ENCODE measurements at regions not wholly inside any gene's neighbourhood (a gene's known extent, or its start where the extent isn't known, plus 50 kb on each side); places are given as distances from the start of the nearest gene placed in this dataset.

DNA sequence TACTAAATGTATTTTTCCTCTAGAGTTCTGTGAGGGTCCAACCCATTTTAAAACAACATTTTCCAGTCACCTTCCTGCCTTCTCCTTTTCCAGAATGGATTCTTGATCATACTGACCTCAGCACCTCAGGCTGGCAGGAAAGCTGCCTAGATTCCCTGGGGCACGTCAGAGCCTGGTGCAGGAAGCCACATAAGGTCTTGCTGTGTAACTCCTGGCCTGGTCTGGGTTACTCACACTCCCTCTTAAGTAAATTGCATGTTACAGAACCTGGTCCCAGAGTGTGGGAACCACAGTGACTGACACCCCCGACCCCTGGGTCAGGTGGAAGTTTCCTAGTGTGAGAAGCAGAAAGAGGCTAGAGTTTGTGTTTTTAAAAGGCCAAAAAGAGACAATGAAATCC lies 209.8 kb downstream of the SPTSSA start:
- H3K9me3 Mint-ChIP-seq: peaks cover 10% of the 10 kb centered on the region; the same call in 1 of the 2 replicates
- no peaks in the 10 kb centered on the region for H3K4me1 Mint-ChIP-seq (ENCODE audit: low read depth)
- no peak for DNase-seq
- no peaks in the 10 kb centered on the region for H3K36me3 Mint-ChIP-seq (ENCODE audit: low read depth)
- no peak overlapping the region for H3K4me3 Mint-ChIP-seq
- no peak overlapping the region for H3K27ac Mint-ChIP-seq
- TF ChIP-seq, protein P1, sequence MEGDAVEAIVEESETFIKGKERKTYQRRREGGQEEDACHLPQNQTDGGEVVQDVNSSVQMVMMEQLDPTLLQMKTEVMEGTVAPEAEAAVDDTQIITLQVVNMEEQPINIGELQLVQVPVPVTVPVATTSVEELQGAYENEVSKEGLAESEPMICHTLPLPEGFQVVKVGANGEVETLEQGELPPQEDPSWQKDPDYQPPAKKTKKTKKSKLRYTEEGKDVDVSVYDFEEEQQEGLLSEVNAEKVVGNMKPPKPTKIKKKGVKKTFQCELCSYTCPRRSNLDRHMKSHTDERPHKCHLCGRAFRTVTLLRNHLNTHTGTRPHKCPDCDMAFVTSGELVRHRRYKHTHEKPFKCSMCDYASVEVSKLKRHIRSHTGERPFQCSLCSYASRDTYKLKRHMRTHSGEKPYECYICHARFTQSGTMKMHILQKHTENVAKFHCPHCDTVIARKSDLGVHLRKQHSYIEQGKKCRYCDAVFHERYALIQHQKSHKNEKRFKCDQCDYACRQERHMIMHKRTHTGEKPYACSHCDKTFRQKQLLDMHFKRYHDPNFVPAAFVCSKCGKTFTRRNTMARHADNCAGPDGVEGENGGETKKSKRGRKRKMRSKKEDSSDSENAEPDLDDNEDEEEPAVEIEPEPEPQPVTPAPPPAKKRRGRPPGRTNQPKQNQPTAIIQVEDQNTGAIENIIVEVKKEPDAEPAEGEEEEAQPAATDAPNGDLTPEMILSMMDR (IDR thresholded peaks at IDR 0.05): no peak
- peaks cover 2% of the 10 kb centered on the region; the same call in 1 of the 2 replicates for H3K27me3 Mint-ChIP-seq (ENCODE audit: insufficient read depth)

DNA sequence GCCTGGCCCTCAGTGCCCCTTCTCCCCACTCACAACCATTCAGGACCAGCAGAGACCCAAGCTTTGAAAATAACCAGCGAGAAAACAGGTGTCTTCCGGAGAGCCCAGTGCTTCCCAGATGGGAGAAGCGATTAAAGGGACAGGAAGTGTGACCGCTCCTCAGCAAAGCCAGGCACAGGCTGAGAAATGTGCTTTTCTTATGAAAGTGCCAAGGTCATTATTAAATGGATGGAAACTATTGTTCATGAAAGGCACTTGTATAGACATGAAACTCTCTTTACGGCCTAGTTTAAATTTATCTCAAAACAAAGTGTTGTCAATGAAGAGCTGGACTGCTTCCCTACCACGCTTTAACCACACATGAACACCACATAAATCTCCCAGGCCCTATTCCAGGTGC lies 210.4 kb downstream of the SPTSSA start:
- Mint-ChIP-seq H3K27me3 (ENCODE audit: insufficient read depth) (peaks cover 2% of the 10 kb centered on the region; the same call in 1 of the 2 replicates), H3K27ac (no peak overlapping the region), H3K4me3 (no peak overlapping the region), H3K4me1 (ENCODE audit: low read depth) (no peaks in the 10 kb centered on the region), H3K36me3 (ENCODE audit: low read depth) (no peaks in the 10 kb centered on the region), H3K9me3 (peaks cover 10% of the 10 kb centered on the region; the same call in 1 of the 2 replicates)
- TF ChIP-seq, protein P1 (IDR thresholded peaks at IDR 0.05): no peak
- no peak for DNase-seq

DNA sequence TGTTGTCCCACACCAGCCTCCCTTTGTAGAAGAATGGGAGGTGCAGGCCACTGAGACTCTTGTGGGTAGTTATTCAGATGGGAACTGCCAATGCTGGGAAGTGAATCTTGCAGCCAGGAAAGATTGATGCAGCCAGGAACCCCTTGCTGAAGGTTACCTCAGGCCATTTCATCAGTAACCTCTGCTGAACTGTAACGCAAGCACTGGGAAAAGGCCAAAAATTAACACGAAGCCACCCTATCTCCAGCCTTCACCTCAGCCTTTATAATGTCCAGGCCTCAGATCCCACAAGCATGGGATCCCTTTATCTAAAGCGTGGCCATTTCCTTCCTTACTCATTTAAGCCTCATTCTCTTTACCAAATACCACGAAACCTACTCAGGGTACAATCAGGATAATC lies 211.1 kb downstream of the SPTSSA start:
- Mint-ChIP-seq H3K9me3 (peaks cover 10% of the 10 kb centered on the region; the same call in 1 of the 2 replicates), H3K27ac (no peak overlapping the region), H3K36me3 (ENCODE audit: low read depth) (no peaks in the 10 kb centered on the region), H3K27me3 (ENCODE audit: insufficient read depth) (peaks cover 4% of the 10 kb centered on the region; the same call in 1 of the 2 replicates), H3K4me1 (ENCODE audit: low read depth) (no peaks in the 10 kb centered on the region), H3K4me3 (no peak overlapping the region)
- TF ChIP-seq, protein P1 (IDR thresholded peaks at IDR 0.05): no peak
- no peak for DNase-seq

DNA sequence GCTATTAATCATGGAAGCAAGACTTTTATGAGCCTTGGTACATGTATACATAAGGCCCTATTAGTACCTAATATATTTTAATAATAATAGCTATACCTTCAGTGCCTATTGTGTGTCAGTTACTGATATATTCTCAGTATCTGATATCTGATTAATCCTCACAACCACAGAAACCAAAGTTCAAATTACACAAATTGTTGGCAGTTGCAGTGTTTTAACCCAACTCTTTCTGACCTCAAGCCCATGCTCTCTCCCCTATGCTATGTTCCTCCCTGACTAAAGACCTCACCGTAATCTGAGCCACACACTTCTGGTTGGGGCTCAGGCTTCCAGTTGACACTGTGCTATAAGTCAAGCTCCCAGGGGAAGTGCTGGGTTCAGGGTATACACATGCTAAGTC lies 214.4 kb downstream of the SPTSSA start:
- DNase-seq: no peak
- H3K9me3 Mint-ChIP-seq: peaks cover 10% of the 10 kb centered on the region; the same call in 1 of the 2 replicates

DNA sequence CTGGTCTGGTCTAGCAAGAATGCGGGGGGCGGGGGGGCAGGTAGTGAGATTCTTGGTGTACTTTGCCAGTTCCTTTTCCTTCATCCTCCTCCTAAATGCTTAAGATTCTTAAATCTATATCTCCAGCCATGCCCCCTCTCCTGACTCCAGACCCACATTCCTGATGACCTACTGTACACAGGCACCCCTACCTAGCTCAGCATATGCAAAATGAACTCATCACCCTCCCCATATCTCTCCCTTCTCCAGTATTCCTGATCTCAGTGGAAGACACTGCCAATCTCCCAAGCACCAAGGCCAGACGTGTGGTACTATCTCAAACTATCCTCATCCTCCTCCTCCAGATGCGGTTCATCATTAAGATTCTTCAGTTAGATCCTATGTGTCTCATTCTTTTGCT lies 215.8 kb downstream of the SPTSSA start:
- no peak overlapping the region for H3K27ac Mint-ChIP-seq
- no peak overlapping the region for H3K4me3 Mint-ChIP-seq
- TF ChIP-seq, protein P1 (IDR thresholded peaks at IDR 0.05): no peak
- H3K9me3 Mint-ChIP-seq: peaks cover 4% of the 10 kb centered on the region; the same call in 1 of the 2 replicates
- H3K27me3 Mint-ChIP-seq (ENCODE audit: insufficient read depth): peaks cover 2% of the 10 kb centered on the region; the same call in 1 of the 2 replicates
- no peak for DNase-seq
- H3K36me3 Mint-ChIP-seq (ENCODE audit: low read depth): no peaks in the 10 kb centered on the region
- no peaks in the 10 kb centered on the region for H3K4me1 Mint-ChIP-seq (ENCODE audit: low read depth)

More for the DNA sequence above, 214.4 kb downstream of the SPTSSA start:
- Mint-ChIP-seq H3K4me1 (ENCODE audit: low read depth) (no peaks in the 10 kb centered on the region), H3K4me3 (no peak overlapping the region), H3K27ac (no peak overlapping the region), H3K27me3 (ENCODE audit: insufficient read depth) (peaks cover 4% of the 10 kb centered on the region; the same call in 1 of the 2 replicates), H3K36me3 (ENCODE audit: low read depth) (no peaks in the 10 kb centered on the region)
- TF ChIP-seq, protein P1 (IDR thresholded peaks at IDR 0.05): no peak
